ENCODE measurements at regions not wholly inside any gene's neighbourhood (a gene's known extent, or its start where the extent isn't known, plus 50 kb on each side); places are given as distances from the start of the nearest gene placed in this dataset.

GRCh38 chr6:126540161-126540560 lies 200.2 kb downstream of the CENPW start:
- H3K4me1 ChIP-seq (ENCODE audit: control insufficient read depth in 1 of 2, insufficient read depth in 1 of 2, low read depth in 1 of 2, low read length in 1 of 2) = peaks cover 19 to 23% of the 10 kb centered on the region in 2 experiments
- no peak overlapping the region for H3K27ac ChIP-seq
- H3K4me3 ChIP-seq (ENCODE audit: low read depth in 1 of 2, low read length in 1 of 2) = no peak overlapping the region
- no peaks in the 10 kb centered on the region for H3K9me3 ChIP-seq
- no peak for TF ChIP-seq CTCF (IDR thresholded peaks at IDR 0.05)
- no peaks in the 10 kb centered on the region for H3K36me3 ChIP-seq
- peaks cover 30% of the 10 kb centered on the region for H3K27me3 ChIP-seq

- no peak for TF ChIP-seq CTCF (IDR thresholded peaks at IDR 0.05)
- Histone ChIP-seq H3K27me3 (peaks cover 30% of the 10 kb centered on the region), H3K9me3 (no peaks in the 10 kb centered on the region), H3K4me1 (ENCODE audit: control insufficient read depth in 1 of 2, insufficient read depth in 1 of 2, low read depth in 1 of 2, low read length in 1 of 2) (peaks cover 2 to 5% of the 10 kb centered on the region in 2 experiments), H3K27ac (no peak overlapping the region), H3K36me3 (no peaks in the 10 kb centered on the region), H3K4me3 (ENCODE audit: low read depth in 1 of 2, low read length in 1 of 2) (no peak overlapping the region)
Observed at GRCh38 chr6:126541806-126542491, 202.0 kb downstream of the CENPW start.

DNA sequence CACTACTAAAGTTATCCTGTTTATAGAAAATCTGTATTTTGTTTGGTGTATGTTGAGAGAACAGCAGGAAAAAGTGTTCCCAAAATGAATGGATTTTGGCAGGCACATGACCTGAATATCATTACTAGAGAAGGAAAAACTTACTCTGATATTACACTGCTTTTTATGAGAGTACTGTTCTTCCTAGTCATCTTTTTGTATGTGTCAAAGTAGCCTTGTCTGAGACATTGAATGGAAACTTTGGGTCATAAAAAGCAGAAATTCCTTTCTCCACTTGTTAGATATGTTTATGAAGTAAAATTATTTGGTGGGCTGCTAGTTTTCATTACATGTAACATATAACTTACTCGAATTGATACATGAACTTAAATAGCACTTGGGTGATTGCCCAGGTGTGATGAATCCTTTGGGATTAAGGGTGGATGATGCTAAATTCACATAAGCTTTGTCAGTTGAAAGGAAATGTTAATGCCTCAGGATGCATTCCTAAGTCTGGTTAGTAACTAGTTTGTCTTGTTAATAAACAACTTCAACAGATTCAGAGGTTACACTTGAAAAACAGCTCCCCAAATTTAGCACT lies 206.7 kb downstream of the CENPW start:
- no peak overlapping the region for H3K4me3 ChIP-seq (ENCODE audit: low read depth in 1 of 2, low read length in 1 of 2)
- H3K36me3 ChIP-seq = no peaks in the 10 kb centered on the region
- no peak overlapping the region for H3K27ac ChIP-seq
- TF ChIP-seq CTCF (IDR thresholded peaks at IDR 0.05) = no peak
- H3K9me3 ChIP-seq = no peaks in the 10 kb centered on the region
- H3K4me1 ChIP-seq (ENCODE audit: control insufficient read depth in 1 of 2, insufficient read depth in 1 of 2, low read depth in 1 of 2, low read length in 1 of 2) = no peaks in the 10 kb centered on the region
- peaks cover under 1% of the 10 kb centered on the region for H3K27me3 ChIP-seq

DNA sequence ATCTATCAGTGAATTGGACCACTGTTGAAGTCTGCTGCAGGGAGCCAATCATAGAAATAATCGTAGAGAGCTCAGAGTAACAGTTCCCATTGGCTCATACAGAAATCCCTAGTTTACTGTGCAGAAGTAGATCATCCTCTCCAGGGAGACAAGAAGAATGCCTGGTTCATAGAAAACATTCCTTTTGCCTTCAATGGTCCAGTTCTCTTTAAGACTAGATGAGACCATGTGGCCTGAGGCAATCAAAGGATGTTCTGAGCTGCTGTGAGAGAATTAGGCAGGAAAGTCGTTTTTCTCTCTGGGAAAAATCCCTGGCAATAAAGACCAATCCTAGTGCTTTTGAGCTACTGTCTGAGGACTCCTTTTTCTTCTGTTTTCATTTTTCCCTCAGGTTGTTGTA lies 208.4 kb downstream of the CENPW start:
- H3K36me3 ChIP-seq = no peaks in the 10 kb centered on the region
- no peak for TF ChIP-seq CTCF (IDR thresholded peaks at IDR 0.05)
- H3K27me3 ChIP-seq = no peaks in the 10 kb centered on the region
- H3K9me3 ChIP-seq = no peaks in the 10 kb centered on the region
- no peak overlapping the region for H3K4me3 ChIP-seq (ENCODE audit: low read depth in 1 of 2, low read length in 1 of 2)
- H3K27ac ChIP-seq = no peak overlapping the region
- H3K4me1 ChIP-seq (ENCODE audit: control insufficient read depth in 1 of 2, insufficient read depth in 1 of 2, low read depth in 1 of 2, low read length in 1 of 2) = no peaks in the 10 kb centered on the region

- no peaks in the 10 kb centered on the region for H3K27me3 ChIP-seq
- no peak overlapping the region for H3K4me3 ChIP-seq (ENCODE audit: low read depth in 1 of 2, low read length in 1 of 2)
- TF ChIP-seq CTCF (IDR thresholded peaks at IDR 0.05) = no peak
Observed at GRCh38 chr6:126550323-126550722, 210.4 kb downstream of the CENPW start.

More at GRCh38 chr6:126550323-126550722, 210.4 kb downstream of the CENPW start:
- H3K4me1 ChIP-seq (ENCODE audit: control insufficient read depth in 1 of 2, insufficient read depth in 1 of 2, low read depth in 1 of 2, low read length in 1 of 2) = no peaks in the 10 kb centered on the region
- no peaks in the 10 kb centered on the region for H3K9me3 ChIP-seq
- H3K36me3 ChIP-seq = no peaks in the 10 kb centered on the region
- H3K27ac ChIP-seq = no peak overlapping the region

Measured in neutrophil (primary cell).